ENCODE measurements at regions not wholly inside any gene's neighbourhood (a gene's known extent, or its start where the extent isn't known, plus 50 kb on each side); places are given as distances from the start of the nearest gene placed in this dataset.

- H3K9me3 ChIP-seq (ENCODE audit: control insufficient read depth in 1 of 2, insufficient read depth in 1 of 2, low read length in 2 of 2): no peaks in the 10 kb centered on the region
- H3K27me3 ChIP-seq (ENCODE audit: control insufficient read depth in 1 of 2, insufficient read depth in 2 of 2, low read length in 2 of 2): no peaks in the 10 kb centered on the region
- no peaks in the 10 kb centered on the region for H3K4me1 ChIP-seq (ENCODE audit: insufficient read depth, low read length)
- Mint-ChIP-seq H3K27me3 (no peaks in the 10 kb centered on the region), H3K9me3 (no peaks in the 10 kb centered on the region), H3K27ac (no peak overlapping the region), H3K36me3 (ENCODE audit: low read depth) (no peaks in the 10 kb centered on the region), H3K4me1 (ENCODE audit: low read depth) (no peaks in the 10 kb centered on the region), H3K4me3 (no peak overlapping the region)
- no peaks in the 10 kb centered on the region for H3K36me3 ChIP-seq (ENCODE audit: insufficient read depth, low read length)
- CTCF ChIA-PET: no interaction called here
- POLR2A ChIA-PET: interaction anchor here (0.6 kb wide), 1 partner anchor 457 kb away, joined by 3 read pairs; no protein-coding TSS in a partner anchor
- DNase-seq (no peak), ATAC-seq (ENCODE audit: poor library complexity) (no peak)
- H3K27ac ChIP-seq (ENCODE audit: low read depth in 1 of 2, low read length in 2 of 2): no peak overlapping the region
- H3K4me3 ChIP-seq (ENCODE audit: low read length): no peak overlapping the region
- intact Hi-C loops (cut with DNase I, micrococcal nuclease): no loop called here
- TF ChIP-seq CTCF (IDR thresholded peaks at IDR 0.05): peak; percentile 33
Observed at GRCh38 chr3:153669527-153669926, 451.7 kb upstream of the ARHGEF26 start.

GRCh38 chr3:153670577-153670976 lies 450.6 kb upstream of the ARHGEF26 start:
- H3K36me3 ChIP-seq (ENCODE audit: insufficient read depth, low read length): no peaks in the 10 kb centered on the region

GRCh38 chr3:153673853-153674252 lies 447.3 kb upstream of the ARHGEF26 start:
- Mint-ChIP-seq H3K4me1 (ENCODE audit: low read depth) (no peaks in the 10 kb centered on the region), H3K27me3 (no peaks in the 10 kb centered on the region), H3K27ac (no peak overlapping the region), H3K36me3 (ENCODE audit: low read depth) (no peaks in the 10 kb centered on the region), H3K9me3 (no peaks in the 10 kb centered on the region), H3K4me3 (no peak overlapping the region)
- POLR2A ChIA-PET: no interaction called here
- DNase-seq (no peak), ATAC-seq (ENCODE audit: poor library complexity) (no peak)
- H3K36me3 ChIP-seq (ENCODE audit: insufficient read depth, low read length): no peaks in the 10 kb centered on the region
- CTCF ChIA-PET: no interaction called here
- H3K27ac ChIP-seq (ENCODE audit: low read depth in 1 of 2, low read length in 2 of 2): no peak overlapping the region
- intact Hi-C loops (cut with DNase I, micrococcal nuclease): no loop called here
- no peaks in the 10 kb centered on the region for H3K9me3 ChIP-seq (ENCODE audit: control insufficient read depth in 1 of 2, insufficient read depth in 1 of 2, low read length in 2 of 2)
- no peaks in the 10 kb centered on the region for H3K4me1 ChIP-seq (ENCODE audit: insufficient read depth, low read length)
- no peak for TF ChIP-seq CTCF (IDR thresholded peaks at IDR 0.05)
- H3K27me3 ChIP-seq (ENCODE audit: control insufficient read depth in 1 of 2, insufficient read depth in 2 of 2, low read length in 2 of 2): no peaks in the 10 kb centered on the region
- H3K4me3 ChIP-seq (ENCODE audit: low read length): no peak overlapping the region

More at GRCh38 chr3:153670577-153670976, 450.6 kb upstream of the ARHGEF26 start:
- intact Hi-C loops (cut with DNase I, micrococcal nuclease): no loop called here
- no peaks in the 10 kb centered on the region for H3K4me1 ChIP-seq (ENCODE audit: insufficient read depth, low read length)
- H3K27me3 ChIP-seq (ENCODE audit: control insufficient read depth in 1 of 2, insufficient read depth in 2 of 2, low read length in 2 of 2): no peaks in the 10 kb centered on the region
- no peak for ATAC-seq (ENCODE audit: poor library complexity)
- no peak for DNase-seq
- no peaks in the 10 kb centered on the region for H3K27me3 Mint-ChIP-seq
- ChIA-PET CTCF (no interaction called here), POLR2A (no interaction called here)
- H3K4me3 ChIP-seq (ENCODE audit: low read length): no peak overlapping the region
- no peaks in the 10 kb centered on the region for H3K9me3 ChIP-seq (ENCODE audit: control insufficient read depth in 1 of 2, insufficient read depth in 1 of 2, low read length in 2 of 2)
- no peak for TF ChIP-seq CTCF (IDR thresholded peaks at IDR 0.05)
- H3K4me3 Mint-ChIP-seq: no peak overlapping the region
- no peaks in the 10 kb centered on the region for H3K9me3 Mint-ChIP-seq
- no peaks in the 10 kb centered on the region for H3K36me3 Mint-ChIP-seq (ENCODE audit: low read depth)
- no peak overlapping the region for H3K27ac ChIP-seq (ENCODE audit: low read depth in 1 of 2, low read length in 2 of 2)
- H3K4me1 Mint-ChIP-seq (ENCODE audit: low read depth): no peaks in the 10 kb centered on the region
- no peak overlapping the region for H3K27ac Mint-ChIP-seq
